Activated gamma-delta T cell (primary cell): ENCODE measurements at regions not wholly inside any gene's neighbourhood (a gene's known extent, or its start where the extent isn't known, plus 50 kb on each side); places are given as distances from the start of the nearest gene placed in this dataset.

Experiments
- DNase-seq: peaks from one replicate; lab custom pipeline; 2025; lab: John Stamatoyannopoulos, UW

- no peak for DNase-seq
Observed at GRCh38 chr18:39380186-39380725, 1814.7 kb upstream of the CELF4 start.

DNA sequence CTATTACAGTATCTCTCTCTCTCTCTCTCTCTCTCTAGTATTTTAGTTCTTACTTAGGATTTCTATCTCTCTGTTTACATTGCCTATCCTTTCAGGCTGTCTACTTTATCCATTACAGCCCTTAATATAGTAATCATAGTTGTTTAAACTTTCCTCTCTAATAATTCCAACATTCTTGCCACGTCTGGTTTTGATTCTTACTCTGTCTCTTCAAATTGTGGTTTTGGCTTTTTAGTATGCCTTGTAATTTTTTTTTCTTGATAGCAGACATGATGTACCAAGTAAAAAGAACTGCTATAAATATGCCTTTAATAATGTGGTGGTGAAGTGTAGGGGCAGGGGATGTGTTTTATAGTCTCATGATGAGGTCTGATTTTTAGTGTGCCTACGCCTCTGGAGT is 1809.5 kb upstream of the CELF4 start:
- no peak for DNase-seq

GRCh38 chr18:39371996-39372395 is 1806.4 kb upstream of the CELF4 start:
- DNase-seq: no peak

- DNase-seq: no peak
Observed at GRCh38 chr18:39366656-39367055, 1801.1 kb upstream of the CELF4 start.

- DNase-seq: no peak
Observed at GRCh38 chr18:39365836-39366485, 1800.4 kb upstream of the CELF4 start.

DNA sequence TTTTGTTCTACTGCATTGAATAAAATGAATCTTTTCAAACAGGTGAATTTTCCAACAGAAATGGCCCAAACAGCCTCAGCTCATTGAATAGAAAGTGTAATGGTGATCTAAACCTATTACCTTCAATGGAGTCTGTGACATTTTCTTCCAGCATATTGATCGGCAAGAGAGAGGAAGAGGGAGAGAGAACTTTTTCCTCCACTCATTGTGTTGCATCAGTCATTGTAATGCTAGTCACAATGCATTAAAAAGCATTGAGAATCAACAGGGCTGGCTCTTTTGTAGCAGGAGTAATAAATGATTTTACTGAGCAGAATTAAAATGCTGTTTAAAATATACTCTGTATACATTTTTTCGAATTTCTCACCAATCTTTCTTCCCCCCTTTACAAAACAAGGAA is 1794.5 kb upstream of the CELF4 start:
- no peak for DNase-seq

DNA sequence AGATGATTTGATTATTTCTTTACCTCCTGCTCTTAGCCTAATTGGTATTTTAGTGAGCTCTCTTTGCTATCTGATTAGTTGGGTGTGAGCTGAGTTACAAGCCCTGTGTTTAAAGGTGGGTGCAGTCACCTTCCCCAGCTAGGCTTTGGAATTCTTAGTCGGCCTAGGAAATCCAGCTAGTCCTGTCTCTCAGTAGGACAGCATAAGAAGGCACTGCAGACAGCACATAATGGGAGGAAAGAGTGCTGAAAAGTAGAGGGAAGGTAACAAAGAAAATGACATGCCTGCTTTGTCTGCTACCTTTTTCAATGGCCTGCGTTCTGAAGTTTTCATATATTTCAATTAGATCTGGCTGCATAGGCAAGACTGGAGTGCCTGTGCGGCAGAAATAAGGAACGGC is 1794.0 kb upstream of the CELF4 start:
- no peak for DNase-seq

GRCh38 chr18:39350945-39351344 is 1785.3 kb upstream of the CELF4 start:
- DNase-seq: no peak

- DNase-seq: no peak
Observed at GRCh38 chr18:39349801-39350200, 1784.2 kb upstream of the CELF4 start.

DNA sequence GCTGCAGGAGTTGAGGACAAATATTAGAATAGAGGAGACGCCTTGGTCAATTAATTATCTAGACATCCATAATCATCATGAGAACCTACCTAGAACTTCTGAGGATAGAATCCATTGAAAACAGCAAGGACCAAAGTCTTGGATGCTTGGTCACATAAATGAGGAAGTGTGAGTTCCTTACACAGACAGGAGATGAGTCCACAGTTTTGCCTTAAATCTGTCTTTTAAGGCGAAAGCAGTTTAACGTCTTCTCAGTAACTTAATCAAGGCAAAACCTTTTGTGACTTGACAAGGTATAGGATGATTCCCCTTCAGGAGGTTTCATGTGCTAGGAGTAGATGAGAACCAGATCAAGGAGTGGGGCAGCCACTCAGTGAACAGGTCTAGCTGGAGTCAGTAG is 1783.2 kb upstream of the CELF4 start:
- no peak for DNase-seq

GRCh38 chr18:39347701-39348100 is 1782.1 kb upstream of the CELF4 start:
- no peak for DNase-seq

DNA sequence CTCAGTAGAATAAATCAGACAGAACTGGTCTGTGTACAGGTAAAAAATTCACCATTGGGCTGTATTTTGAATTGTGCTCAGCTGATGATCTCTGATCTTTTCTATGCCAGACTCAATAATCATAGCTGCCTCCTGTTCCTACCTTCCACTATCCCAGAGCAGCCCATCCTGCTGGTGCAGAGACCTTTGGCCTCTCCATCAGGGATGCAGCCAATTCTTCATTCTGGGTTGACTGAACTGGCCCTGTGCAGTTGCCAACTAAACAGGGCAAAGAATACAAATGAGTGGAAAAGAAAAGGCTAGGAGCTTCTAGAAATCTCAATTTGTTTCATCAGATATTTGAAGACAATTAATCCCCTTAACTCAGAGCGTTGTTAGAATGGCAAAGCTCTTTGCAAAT is 1781.3 kb upstream of the CELF4 start:
- no peak for DNase-seq

DNA sequence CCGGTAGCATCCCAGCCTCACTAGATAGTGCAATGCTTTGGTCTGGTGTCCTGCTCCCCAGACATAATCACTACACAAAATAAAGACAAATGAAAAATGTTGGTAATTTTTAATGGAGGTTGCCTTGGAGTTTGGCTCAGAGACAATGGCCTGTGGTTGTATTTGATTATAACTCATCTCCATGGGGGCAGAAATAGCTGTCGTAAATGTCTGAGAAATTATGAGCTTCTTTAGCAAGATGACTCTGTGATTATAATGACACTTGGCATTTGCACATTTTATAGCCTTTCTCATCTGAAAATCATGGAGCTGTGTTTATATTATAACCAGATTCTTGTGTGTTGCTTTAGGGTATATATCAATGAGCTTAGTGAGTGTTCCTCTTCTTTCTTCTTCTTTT is 1779.7 kb upstream of the CELF4 start:
- no peak for DNase-seq

DNA sequence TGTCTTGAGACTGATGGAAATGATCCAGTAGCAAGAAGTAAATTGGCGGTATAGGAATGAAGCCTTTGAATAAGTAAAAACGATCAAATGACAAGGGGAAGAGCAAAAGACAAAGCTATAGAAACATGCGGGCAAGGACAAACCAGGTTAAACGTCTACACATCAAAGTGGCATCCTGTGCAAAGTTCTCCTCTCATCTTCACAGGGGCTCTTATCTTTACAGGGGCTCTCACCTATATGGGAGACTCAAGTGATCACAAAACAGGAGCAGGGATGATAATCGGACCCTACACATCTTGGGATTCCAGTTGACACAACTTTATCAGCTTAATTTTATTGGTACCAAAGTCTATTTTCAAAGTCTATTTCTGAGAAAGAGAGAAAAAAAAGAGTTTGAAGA is 1778.9 kb upstream of the CELF4 start:
- no peak for DNase-seq

GRCh38 chr18:39341129-39341528 is 1775.5 kb upstream of the CELF4 start:
- no peak for DNase-seq

- DNase-seq: no peak
Observed at GRCh38 chr18:39340418-39340817, 1774.8 kb upstream of the CELF4 start.

DNA sequence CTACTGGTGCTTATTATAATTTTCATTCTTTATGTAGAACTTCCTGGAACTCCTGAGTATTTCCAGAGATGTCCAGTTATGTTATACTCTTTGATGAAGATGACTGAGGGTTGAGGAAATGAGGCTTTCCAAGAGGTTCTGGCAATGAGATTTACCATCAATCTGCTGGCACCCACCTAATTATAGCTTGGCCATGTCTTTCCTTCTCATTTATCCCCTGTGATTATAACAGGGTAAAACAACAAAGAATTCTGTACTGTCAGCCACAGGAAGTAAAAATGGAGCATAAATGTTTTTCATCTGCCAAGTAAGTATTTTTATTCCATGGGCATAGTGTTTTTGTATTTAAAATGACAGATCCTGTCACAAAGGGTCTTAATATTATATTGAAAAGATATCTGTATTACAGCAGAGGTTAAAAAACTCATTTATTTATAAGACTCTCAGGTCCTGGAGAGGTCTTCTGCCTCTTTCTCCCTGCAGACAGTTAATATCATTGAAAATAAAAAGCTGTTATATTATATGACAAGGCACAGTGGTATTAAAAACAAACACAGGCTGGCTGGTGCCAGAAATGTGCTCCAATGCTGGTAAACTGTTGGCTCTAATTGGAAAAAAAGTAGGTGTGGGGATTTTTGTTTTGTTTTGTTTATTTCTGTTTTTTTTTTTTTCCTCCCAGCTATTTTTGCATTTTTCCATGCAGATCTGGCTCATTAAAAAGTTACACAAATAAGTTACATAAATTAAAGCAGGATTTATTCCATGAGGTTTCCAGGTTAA is 1764.1 kb upstream of the CELF4 start:
- no peak for DNase-seq

DNA sequence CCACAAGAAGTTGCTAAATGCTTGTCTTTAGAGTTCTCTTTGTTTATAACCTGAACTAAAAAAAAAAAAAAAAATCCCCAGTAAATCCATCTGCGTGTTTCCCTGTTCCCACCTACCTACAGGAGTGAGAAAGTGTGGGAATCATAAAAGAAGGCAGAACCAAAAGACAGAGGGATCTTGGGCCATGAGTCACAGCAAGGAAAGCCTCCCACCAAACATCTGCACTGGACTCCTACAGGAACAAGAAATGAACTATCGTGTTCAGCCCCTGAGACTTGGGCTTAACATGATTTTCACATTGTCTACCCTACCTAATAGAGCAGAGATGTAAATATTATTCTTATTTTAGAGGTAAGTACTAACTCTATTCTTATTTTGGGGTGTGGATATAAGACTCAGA is 1761.2 kb upstream of the CELF4 start:
- no peak for DNase-seq

GRCh38 chr18:39325973-39326372 is 1760.4 kb upstream of the CELF4 start:
- no peak for DNase-seq

- DNase-seq: no peak
Observed at GRCh38 chr18:39319141-39319540, 1753.5 kb upstream of the CELF4 start.

- DNase-seq: no peak
Observed at GRCh38 chr18:39318462-39318861, 1752.9 kb upstream of the CELF4 start.

DNA sequence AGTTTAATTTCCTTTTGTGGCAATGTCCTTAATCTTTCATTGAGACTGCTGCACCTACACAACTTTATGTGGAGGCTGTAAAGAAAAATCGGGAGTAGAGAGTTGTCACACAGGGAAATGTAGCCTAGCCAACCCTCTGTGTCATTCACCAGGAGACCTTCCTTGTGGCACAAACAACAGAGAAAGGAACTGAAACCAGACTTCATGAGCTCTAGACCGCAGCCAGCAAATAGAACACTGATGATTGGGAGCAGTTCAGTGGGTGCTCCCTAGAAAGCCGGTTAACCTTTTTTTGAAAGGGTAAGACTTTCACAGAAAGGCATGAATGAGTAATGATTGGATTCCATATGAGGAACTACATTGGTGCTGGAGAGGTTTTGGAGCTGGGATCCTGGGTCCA is 1752.4 kb upstream of the CELF4 start:
- no peak for DNase-seq

DNA sequence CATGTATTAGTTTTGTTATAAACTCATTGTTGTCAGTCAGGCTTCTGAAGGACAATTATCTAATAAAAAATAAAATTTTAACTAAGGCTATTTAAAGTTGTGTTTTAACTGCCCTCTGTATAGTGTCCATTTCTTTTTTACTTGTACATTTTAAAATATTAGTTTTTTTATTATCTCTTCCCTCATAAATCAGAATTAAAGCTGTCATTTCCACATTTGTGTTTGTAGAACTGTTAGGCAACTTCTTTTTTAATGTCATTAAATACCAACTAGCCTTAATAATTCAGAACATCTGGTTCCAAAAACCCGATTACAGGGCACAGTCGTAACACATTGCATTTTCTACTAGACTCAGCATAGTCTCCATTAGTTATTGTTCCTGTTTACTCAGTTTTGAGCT is 1749.0 kb upstream of the CELF4 start:
- no peak for DNase-seq

GRCh38 chr18:39313992-39314391 is 1748.4 kb upstream of the CELF4 start:
- no peak for DNase-seq
